Peyer's patch (tissue), 4 donors: ENCODE measurements at regions not wholly inside any gene's neighbourhood (a gene's known extent, or its start where the extent isn't known, plus 50 kb on each side); places are given as distances from the start of the nearest gene placed in this dataset.
"Not testable (repeated sequence)": the region's sequence is repeated elsewhere in the genome, so short reads cannot be mapped to it uniquely, and the experiment has no call there.

Source experiments
- DNase-seq, 3 donors: peaks; one replicate each; pipeline ENCODE4 v3.0.0-alpha.2; 2017 to 2019
- H3K27ac ChIP-seq, 4 donors: fragments of 200-600 bp; sonication (generic); one replicate each; pipeline ENCODE4 v1.5.1; 2016 to 2019
- H3K27me3 ChIP-seq, 2 donors: fragments of 200-600 bp; sonication (generic); one replicate each; pipeline ENCODE4 v1.5.1; 2019
- H3K36me3 ChIP-seq, 3 donors: fragments of 200-600 bp; sonication (generic); one replicate each; pipeline ENCODE4 v1.5.1; 2016 to 2019
- H3K4me1 ChIP-seq, 4 donors: fragments of 200-600 bp; sonication (generic); one replicate each; pipeline ENCODE4 v1.5.1; 2016 to 2019
- H3K4me3 ChIP-seq, 4 donors: fragments of 200-600 bp; sonication (generic); 1 replicate in 3 of 4; 2 replicates in 1 of 4; pipeline ENCODE4 v1.5.1; 2016 to 2019; ENCODE audit warnings: mild to moderate bottlenecking in 1 of 4
- H3K9me3 ChIP-seq, 4 donors: fragments of 200-600 bp; sonication (generic); one replicate each; pipeline ENCODE4 v1.5.1; 2016 to 2019; ENCODE audit warnings: mild to moderate bottlenecking in 1 of 4
- POLR2A ChIP-seq, 2 donors: fragments of 450-650 bp; IDR thresholded peaks; one replicate each; pipeline ENCODE4 v1.5.1; 2017; ENCODE audit warnings: antibody characterized with exemption in 2 of 2, mild to moderate bottlenecking in 2 of 2, moderate library complexity in 2 of 2
- TF ChIP-seq, protein P1 (sequence below), 6 experiments: fragments of 450-650 bp in 4 of 6; fragments of 200-600 bp in 2 of 6; sonication (generic) in 1 of 6; IDR thresholded peaks; one replicate each; pipeline ENCODE4 v1.5.1; 2017 to 2019; ENCODE audit warnings: antibody characterized with exemption in 6 of 6, mild to moderate bottlenecking in 3 of 6, moderate library complexity in 1 of 6

DNA sequence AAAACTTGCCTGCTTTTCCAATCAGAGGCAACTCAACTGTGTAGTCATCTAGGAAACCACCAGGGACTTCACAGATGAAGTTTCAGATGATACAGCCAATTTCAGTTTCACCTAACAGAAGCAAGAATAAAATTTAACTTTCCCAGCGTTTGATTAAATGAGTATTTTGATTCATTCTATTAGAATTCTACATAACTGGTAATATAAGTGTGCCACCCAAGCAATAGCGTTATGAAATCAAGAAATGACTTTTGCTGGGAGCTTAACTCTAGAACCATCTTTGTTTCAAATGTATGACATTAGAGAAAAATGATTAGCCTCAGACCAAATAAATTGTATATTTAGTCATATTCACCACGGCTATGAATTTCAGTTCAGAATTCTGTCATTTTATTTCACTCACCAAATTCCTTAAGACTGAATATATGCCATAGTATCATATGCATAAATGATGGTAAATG lies 239.3 kb downstream of the NRIP1 start:
- Histone ChIP-seq H3K27ac (no peak overlapping the region), H3K4me3 (no peak overlapping the region), H3K9me3 (no peaks in the 10 kb centered on the region), H3K4me1 (no peaks in the 10 kb centered on the region), H3K27me3 (no peaks in the 10 kb centered on the region), H3K36me3 (no peaks in the 10 kb centered on the region)
- no peak for DNase-seq
- no peak for TF ChIP-seq POLR2A (IDR thresholded peaks at IDR 0.05)
- TF ChIP-seq, protein P1, sequence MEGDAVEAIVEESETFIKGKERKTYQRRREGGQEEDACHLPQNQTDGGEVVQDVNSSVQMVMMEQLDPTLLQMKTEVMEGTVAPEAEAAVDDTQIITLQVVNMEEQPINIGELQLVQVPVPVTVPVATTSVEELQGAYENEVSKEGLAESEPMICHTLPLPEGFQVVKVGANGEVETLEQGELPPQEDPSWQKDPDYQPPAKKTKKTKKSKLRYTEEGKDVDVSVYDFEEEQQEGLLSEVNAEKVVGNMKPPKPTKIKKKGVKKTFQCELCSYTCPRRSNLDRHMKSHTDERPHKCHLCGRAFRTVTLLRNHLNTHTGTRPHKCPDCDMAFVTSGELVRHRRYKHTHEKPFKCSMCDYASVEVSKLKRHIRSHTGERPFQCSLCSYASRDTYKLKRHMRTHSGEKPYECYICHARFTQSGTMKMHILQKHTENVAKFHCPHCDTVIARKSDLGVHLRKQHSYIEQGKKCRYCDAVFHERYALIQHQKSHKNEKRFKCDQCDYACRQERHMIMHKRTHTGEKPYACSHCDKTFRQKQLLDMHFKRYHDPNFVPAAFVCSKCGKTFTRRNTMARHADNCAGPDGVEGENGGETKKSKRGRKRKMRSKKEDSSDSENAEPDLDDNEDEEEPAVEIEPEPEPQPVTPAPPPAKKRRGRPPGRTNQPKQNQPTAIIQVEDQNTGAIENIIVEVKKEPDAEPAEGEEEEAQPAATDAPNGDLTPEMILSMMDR (IDR thresholded peaks at IDR 0.05) = no peak

GRCh38 chr21:14824126-14824525 lies 240.7 kb downstream of the NRIP1 start:
- Histone ChIP-seq H3K36me3 (no peaks in the 10 kb centered on the region), H3K27ac (no peak overlapping the region), H3K4me3 (no peak overlapping the region), H3K4me1 (no peaks in the 10 kb centered on the region), H3K27me3 (no peaks in the 10 kb centered on the region), H3K9me3 (no peaks in the 10 kb centered on the region)
- DNase-seq = no peak
- no peak for TF ChIP-seq POLR2A (IDR thresholded peaks at IDR 0.05)
- TF ChIP-seq, protein P1 (IDR thresholded peaks at IDR 0.05) = no peak

DNA sequence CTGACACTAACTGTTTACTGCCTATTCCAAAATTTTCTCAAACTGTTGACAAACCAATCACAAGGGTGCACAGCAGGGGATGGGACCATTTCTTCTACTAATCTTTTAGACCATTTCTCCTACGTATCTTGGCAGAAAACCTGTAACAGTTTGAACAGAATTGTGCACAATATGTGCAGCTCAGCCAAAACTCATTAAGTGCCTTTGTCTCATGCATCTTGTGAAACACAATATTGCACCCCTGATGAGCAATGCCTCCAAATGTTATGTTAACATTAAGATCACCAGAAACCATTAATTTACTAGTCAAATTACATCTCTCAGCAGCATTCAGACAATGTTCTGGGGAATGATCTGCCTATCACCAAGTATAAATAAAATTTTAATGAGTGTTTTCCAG lies 247.5 kb downstream of the NRIP1 start:
- H3K4me3 ChIP-seq = no peak overlapping the region
- TF ChIP-seq, protein P1 (IDR thresholded peaks at IDR 0.05) = no peak
- TF ChIP-seq POLR2A (IDR thresholded peaks at IDR 0.05) = no peak
- H3K27me3 ChIP-seq = no peaks in the 10 kb centered on the region
- H3K36me3 ChIP-seq = no peaks in the 10 kb centered on the region
- DNase-seq = no peak
- no peak overlapping the region for H3K27ac ChIP-seq
- H3K9me3 ChIP-seq = peaks cover 0 to 2% (median 0%) of the 10 kb centered on the region in 4 donors
- H3K4me1 ChIP-seq = no peaks in the 10 kb centered on the region

DNA sequence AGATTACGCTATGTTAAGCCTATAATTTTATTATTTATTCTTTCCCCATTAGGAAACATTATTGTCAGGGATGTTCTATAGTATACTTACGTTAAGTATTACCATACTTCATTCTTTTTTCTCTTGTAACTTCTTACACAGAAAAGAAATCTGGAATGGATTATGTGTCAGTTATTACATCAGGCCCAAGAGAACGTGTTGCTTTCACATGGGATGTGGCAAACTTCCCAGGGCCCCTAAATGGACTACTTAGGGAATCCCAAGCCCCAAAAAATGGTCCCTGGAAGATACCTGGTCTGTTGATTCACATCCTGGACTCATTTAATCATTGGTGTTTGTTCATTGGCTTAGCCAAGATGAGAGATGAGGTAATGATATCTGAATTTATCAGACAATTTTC lies 249.8 kb downstream of the NRIP1 start:
- no peaks in the 10 kb centered on the region for H3K36me3 ChIP-seq
- no peak overlapping the region for H3K27ac ChIP-seq
- H3K4me3 ChIP-seq = no peak overlapping the region
- DNase-seq = no peak
- H3K9me3 ChIP-seq = peaks cover 0 to 3% (median 0%) of the 10 kb centered on the region in 4 donors
- no peak for TF ChIP-seq POLR2A (IDR thresholded peaks at IDR 0.05)
- no peaks in the 10 kb centered on the region for H3K4me1 ChIP-seq
- no peaks in the 10 kb centered on the region for H3K27me3 ChIP-seq

- Histone ChIP-seq H3K9me3 (peaks cover 0 to 3% (median 0%) of the 10 kb centered on the region in 4 donors), H3K27ac (no peak overlapping the region), H3K36me3 (no peaks in the 10 kb centered on the region), H3K4me3 (no peak overlapping the region), H3K27me3 (no peaks in the 10 kb centered on the region), H3K4me1 (no peaks in the 10 kb centered on the region)
- no peak for TF ChIP-seq POLR2A (IDR thresholded peaks at IDR 0.05)
- TF ChIP-seq, protein P1 (IDR thresholded peaks at IDR 0.05) = no peak
- no peak for DNase-seq
Measured at GRCh38 chr21:14814282-14814681, 250.5 kb downstream of the NRIP1 start.

DNA sequence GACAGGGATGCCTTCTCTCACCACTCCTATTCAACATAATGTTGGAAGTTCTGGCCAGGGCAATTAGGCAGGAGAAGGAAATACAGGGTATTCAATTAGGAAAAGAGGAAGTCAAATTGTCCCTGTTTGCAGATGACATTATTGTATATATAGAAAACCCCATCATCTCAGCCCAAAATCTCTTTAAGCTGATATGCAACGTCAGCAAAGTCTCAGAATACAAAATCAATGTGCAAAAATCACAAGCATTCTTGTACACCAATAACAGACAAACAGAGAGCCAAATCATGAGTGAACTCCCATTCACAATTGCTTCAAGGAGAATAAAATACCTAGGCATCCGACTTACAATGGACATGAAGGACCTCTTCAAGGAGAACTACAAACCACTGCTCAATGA lies 258.1 kb upstream of the SAMSN1 start:
- not testable (repeated sequence) for H3K9me3 ChIP-seq, H3K4me1 ChIP-seq, H3K36me3 ChIP-seq, H3K27ac ChIP-seq, H3K27me3 ChIP-seq, H3K4me3 ChIP-seq, DNase-seq

DNA sequence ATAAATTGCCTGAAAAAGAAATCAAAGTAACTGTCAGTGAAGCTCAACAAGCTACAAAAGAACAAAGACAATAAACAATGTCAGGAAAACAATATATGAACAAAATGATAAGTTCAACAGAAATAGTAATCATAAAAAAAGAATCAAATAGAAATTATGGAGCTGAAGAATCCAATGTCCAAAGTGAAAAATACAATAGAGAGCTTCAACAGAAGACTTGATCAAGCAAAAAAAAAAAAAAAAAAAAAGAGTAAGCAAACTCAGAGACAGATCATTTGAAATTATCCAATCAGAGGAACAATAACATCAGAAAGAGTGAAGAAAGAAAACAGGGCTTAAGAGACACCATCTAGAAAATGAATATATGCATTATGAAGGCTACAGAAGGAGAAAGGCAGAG lies 251.4 kb upstream of the SAMSN1 start:
- TF ChIP-seq, protein P1 (IDR thresholded peaks at IDR 0.05) = no peak
- TF ChIP-seq POLR2A (IDR thresholded peaks at IDR 0.05) = no peak
- no peak for DNase-seq
- no peak overlapping the region for H3K27ac ChIP-seq
- no peak overlapping the region for H3K4me3 ChIP-seq
- H3K27me3 ChIP-seq = no peaks in the 10 kb centered on the region
- no peaks in the 10 kb centered on the region for H3K4me1 ChIP-seq
- peaks cover 0 to 6% (median 0%) of the 10 kb centered on the region in 4 donors for H3K9me3 ChIP-seq
- no peaks in the 10 kb centered on the region for H3K36me3 ChIP-seq
